Colonic mucosa (tissue), 4 donors: ENCODE measurements at regions not wholly inside any gene's neighbourhood (a gene's known extent, or its start where the extent isn't known, plus 50 kb on each side); places are given as distances from the start of the nearest gene placed in this dataset. TPM values are rescaled to one million over a fixed set of nuclear protein-coding genes. Genes with fewer than 3 reads are reported as not detected.

ENCODE experiments used
- DNase-seq: peaks from one replicate; pipeline ENCODE4 v3.0.0-alpha.2; 2020
- H3K27ac ChIP-seq: fragments of 200-600 bp; one replicate; pipeline ENCODE4 v1.8.0; 2021
- H3K27me3 ChIP-seq: fragments of 200-600 bp; one replicate; pipeline ENCODE4 v1.8.0; 2021
- H3K36me3 ChIP-seq: fragments of 200-600 bp; one replicate; pipeline ENCODE4 v1.8.0; 2021
- H3K4me1 ChIP-seq: fragments of 200-600 bp; one replicate; pipeline ENCODE4 v1.8.0; 2021; ENCODE audit warnings: mild to moderate bottlenecking
- H3K4me3 ChIP-seq: fragments of 200-600 bp; one replicate; pipeline ENCODE4 v1.8.0; 2021
- H3K9ac ChIP-seq, 2 donors: one replicate each; pipeline ENCODE4 v1.7.0; 2013; ENCODE audit warnings: control low read depth in 2 of 2, low read depth in 2 of 2, low read length in 2 of 2
- H3K9me3 ChIP-seq: fragments of 200-600 bp; one replicate; pipeline ENCODE4 v1.8.0; 2021
- CTCF ChIP-seq: fragments of 200-600 bp; IDR thresholded peaks from one replicate; pipeline ENCODE4 v1.8.0; 2022; ENCODE audit warnings: antibody characterized with exemption, mild to moderate bottlenecking
- intact Hi-C: fragments of 100-400 bp; cut with DNase I; formaldehyde crosslinking; loops from one replicate; pipeline ENCODE4 v1.14.1; 2022
- microRNA-seq: library from miRNA; unstranded; fragments of <30 nt; microRNA quantifications from one replicate; pipeline ENCODE4, GENCODE V29; 2019
- donor health status: healthy.
- donor health status: DM: no; HTN: no; CAD: no.
- donor health status: DM: no; HTN: no; CAD: no.

- H3K27ac ChIP-seq, result no peak overlapping the region
- H3K9me3 ChIP-seq, result no peaks in the 10 kb centered on the region
- intact Hi-C loops, result no loop called here
- no peak overlapping the region for H3K4me3 ChIP-seq
- TF ChIP-seq CTCF, result no peak
- no peak for DNase-seq
- H3K9ac ChIP-seq, result no peak overlapping the region
- H3K27me3 ChIP-seq, result no peaks in the 10 kb centered on the region
- no peaks in the 10 kb centered on the region for H3K36me3 ChIP-seq
- no peaks in the 10 kb centered on the region for H3K4me1 ChIP-seq
These were observed 61.4 kb upstream of the HDAC9 start for GRCh38 chr7:18434171-18434570.

DNA sequence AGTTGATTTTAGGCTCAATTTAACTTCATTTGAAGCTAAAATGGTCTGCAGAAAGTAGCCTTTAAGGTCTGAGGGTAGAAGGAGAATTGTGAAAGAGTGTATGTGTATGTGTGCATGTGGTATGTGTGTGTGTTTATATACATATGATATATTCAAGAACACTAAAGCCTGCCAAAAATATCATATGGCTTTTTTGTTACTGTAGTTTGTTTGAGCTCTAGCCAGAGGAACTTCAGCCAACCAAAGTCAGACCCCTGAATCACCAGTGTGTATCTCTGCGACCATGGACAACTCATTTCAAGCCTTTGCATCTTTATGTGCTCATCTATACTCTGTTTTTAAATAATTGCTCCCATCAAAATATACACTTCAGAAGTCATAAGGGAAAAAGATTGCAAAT, 58.4 kb upstream of the HDAC9 start:
- intact Hi-C loops, result no loop called here
- TF ChIP-seq CTCF, result no peak

DNA sequence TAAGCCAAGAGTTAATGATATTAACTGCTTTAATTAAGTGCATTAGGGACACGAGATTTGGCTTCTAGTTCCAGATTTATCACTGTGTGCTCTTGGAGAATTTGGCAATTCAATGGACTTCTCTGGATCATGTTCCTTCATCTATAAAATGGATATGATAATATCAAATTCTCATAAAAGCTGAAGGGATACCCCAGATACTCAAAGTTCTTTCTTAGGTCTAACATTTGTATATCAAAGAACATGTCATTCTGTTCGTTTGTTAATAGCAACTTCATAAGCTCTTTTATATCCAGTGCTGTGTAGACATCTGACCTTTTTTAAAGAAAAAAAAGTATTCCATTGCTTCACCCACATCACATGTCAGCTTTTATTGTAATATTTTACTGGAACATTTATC, 54.6 kb upstream of the HDAC9 start:
- intact Hi-C loops, result no loop called here

More for the DNA sequence above, 58.4 kb upstream of the HDAC9 start:
- H3K9ac ChIP-seq, result no peak overlapping the region
- no peak for DNase-seq
- H3K27ac ChIP-seq, result no peak overlapping the region
- no peaks in the 10 kb centered on the region for H3K27me3 ChIP-seq
- no peaks in the 10 kb centered on the region for H3K36me3 ChIP-seq
- no peaks in the 10 kb centered on the region for H3K4me1 ChIP-seq
- no peaks in the 10 kb centered on the region for H3K9me3 ChIP-seq
- no peak overlapping the region for H3K4me3 ChIP-seq

DNA sequence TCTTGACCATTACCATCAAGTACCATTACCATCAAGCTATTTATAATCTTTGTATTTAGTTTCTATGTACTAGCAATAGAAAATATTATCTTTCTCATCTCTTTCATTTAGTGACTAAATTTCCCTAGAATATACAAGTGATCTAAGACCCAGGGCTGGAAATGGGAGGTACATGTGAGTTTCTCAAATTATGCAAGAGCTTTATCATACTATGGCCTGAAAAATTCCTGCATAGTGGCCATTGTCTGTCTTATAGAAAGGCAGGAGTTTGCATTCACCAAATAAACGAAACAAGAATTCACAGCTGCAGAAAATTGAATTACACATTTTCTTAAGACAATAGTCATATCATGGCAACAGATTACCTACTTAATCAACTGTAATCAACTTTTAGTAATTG, 50.7 kb upstream of the HDAC9 start:
- Histone ChIP-seq H3K9ac (no peak overlapping the region), H3K27ac (no peak overlapping the region), H3K36me3 (no peaks in the 10 kb centered on the region), H3K27me3 (no peaks in the 10 kb centered on the region), H3K4me3 (no peak overlapping the region), H3K4me1 (no peaks in the 10 kb centered on the region), H3K9me3 (no peaks in the 10 kb centered on the region)
- DNase-seq, result no peak
- TF ChIP-seq CTCF, result no peak
- intact Hi-C loops, result no loop called here

More for the DNA sequence above, 54.6 kb upstream of the HDAC9 start:
- Histone ChIP-seq H3K9ac (no peak overlapping the region), H3K27ac (no peak overlapping the region), H3K4me1 (no peaks in the 10 kb centered on the region), H3K9me3 (no peaks in the 10 kb centered on the region), H3K27me3 (no peaks in the 10 kb centered on the region), H3K36me3 (no peaks in the 10 kb centered on the region), H3K4me3 (no peak overlapping the region)
- no peak for TF ChIP-seq CTCF
- DNase-seq, result no peak

- DNase-seq, result no peak
- no peak for TF ChIP-seq CTCF
- no peaks in the 10 kb centered on the region for H3K9me3 ChIP-seq
- no peaks in the 10 kb centered on the region for H3K27me3 ChIP-seq
- H3K27ac ChIP-seq, result no peak overlapping the region
- H3K4me3 ChIP-seq, result no peak overlapping the region
- intact Hi-C loops, result no loop called here
- no peaks in the 10 kb centered on the region for H3K36me3 ChIP-seq
- no peak overlapping the region for H3K9ac ChIP-seq
- no peaks in the 10 kb centered on the region for H3K4me1 ChIP-seq
These were observed 50.1 kb upstream of the HDAC9 start for GRCh38 chr7:18445483-18445882.

Small RNA genes lying in the stretch of these regions (microRNA-seq; reads per million reads assigned to microRNA genes)
- gene MIR1302-6, result not detected
